GM12872 (cell line): ENCODE measurements at regions not wholly inside any gene's neighbourhood (a gene's known extent, or its start where the extent isn't known, plus 50 kb on each side); places are given as distances from the start of the nearest gene placed in this dataset.

Experiments used
- CTCF ChIP-seq: IDR thresholded peaks from 3 replicates; pipeline ENCODE4 v1.5.1; 2011; ENCODE audit warnings: low read depth, mild to moderate bottlenecking, low read length, moderate library complexity; ENCODE audit not compliant: insufficient read depth

DNA sequence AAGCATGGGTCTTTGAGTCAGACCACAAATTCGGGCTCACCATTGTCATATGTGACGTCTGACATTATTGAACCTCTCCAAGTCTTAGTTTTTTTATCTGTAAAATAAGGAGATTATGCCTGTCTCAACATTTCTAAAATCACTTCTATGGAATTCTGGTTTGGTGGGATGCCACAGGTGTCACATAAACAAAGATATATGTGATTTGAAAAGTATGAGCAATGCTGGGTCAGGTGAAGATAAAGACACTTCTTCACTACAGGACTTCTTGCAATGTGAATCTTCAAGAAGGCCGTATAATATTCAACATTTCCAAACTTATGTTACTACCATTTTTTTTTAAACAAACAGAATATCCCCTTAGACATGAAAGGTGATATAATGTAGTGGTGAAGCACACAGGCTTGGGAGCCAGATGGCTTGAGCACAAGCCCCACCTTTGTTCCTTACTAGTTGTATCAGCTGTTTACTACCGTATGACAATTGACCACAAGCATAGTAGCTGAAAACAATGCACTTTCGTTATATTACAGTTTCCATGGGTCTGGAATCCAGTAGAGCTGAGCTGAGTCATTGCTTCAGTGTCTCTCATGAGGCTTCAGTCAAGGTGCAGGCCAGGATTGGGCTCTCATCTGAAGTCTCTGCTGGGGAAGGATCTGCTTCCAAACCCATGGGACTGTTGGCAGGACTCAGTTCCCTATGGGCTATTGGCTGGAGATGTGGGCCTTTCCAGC, 87.7 kb downstream of the UTP18 start:
- no peak for TF ChIP-seq CTCF

DNA sequence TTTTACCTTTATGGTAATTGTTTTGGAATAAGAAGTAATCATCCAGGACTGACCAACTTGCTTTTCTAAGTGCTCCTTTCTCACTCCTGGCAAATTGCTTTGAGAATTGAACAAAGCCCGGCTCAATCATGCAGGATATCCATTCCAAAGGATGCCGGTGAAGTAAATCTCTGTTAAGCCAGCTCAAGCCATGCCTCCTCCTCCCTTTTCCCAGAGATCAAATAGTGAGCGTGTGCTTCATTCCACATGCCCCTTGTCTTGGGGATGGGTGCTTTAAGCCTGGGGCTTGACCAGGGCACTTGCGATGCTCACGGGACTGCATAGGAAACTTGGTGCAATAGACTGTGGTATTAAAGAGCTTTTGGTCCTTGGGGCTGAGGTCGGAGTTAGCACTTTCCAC, 90.7 kb downstream of the UTP18 start:
- no peak for TF ChIP-seq CTCF

DNA sequence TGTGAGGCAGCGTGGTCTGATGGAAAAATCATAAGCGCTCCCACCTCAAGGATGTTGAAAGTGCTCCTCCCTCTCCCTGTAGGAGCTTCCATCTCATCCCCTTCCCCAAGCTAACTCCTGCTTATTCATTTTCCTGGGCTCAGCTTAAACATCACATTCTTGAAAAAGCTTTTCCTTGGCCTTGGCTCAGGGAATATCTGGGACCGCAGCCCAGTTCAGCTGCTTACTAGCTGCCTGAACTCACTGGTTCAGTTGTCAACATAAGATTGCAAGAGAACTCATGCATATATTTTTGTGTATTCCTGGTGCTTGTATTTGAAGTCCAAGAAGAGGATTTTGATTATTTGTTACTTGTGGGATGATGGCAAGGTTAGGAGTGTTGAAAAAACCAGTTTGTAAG, 91.5 kb downstream of the UTP18 start:
- no peak for TF ChIP-seq CTCF

DNA sequence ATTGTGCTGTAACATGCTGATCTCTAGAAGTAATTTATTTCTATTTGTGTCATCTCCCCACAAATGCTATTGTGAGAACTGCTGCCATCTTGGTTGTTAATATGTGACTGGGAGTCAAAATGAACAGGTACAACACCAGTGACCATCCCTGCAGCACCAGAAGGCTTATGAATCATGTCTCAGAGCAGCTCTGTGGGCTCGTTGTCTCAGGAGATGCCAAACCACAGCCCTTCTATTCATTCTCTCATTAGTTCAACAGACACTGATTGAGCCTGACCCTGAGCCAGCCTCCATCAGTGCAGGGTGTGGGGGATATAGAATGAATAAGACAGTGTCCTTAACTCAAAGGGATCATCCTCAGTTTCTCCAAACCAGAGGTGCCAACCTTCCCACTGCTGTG, 92.5 kb downstream of the UTP18 start:
- no peak for TF ChIP-seq CTCF

DNA sequence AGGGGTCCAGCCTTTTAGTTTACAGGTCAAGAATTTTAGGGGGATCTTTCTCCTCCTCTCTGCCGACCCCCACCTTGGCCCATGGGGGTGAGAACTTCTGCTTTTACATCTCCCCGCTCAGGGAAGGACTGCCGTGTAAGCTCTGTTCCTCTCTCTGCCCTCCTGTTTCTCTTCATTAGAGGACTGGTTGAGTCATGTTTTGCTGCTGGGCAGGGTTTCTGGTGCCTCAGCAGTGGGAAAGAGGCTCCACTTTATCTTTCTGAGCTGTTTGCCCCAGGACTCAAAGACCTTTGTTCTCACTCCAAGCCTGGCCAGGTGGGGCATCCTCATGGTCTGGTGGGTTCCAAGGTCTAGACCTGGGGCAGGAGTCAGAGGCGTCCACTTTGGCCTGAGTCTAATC, 93.0 kb downstream of the UTP18 start:
- no peak for TF ChIP-seq CTCF

DNA sequence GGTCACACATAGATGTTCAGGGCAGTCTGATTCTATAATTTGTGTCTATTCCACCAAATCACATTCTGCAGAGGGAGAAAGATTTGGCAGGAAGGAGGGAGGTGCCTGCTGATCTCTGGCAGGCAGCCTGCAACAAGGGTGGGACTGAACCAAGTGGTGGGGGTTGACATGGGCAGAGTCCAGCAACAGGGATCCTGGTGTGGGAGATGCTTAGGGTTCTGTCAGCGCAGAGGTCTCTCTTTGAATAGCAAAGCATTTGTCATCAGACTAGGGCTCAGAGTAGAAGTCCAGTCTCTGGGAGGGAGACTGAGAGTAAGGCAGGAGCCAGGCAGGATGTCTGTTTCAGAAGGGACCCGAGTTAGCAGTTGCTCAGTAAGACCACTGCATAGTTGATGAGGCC, 94.6 kb downstream of the UTP18 start:
- no peak for TF ChIP-seq CTCF

- TF ChIP-seq CTCF: no peak
Measured at GRCh38 chr17:51355441-51356410, 95.4 kb downstream of the UTP18 start.
